GM12891 (cell line): ENCODE measurements at regions not wholly inside any gene's neighbourhood (a gene's known extent, or its start where the extent isn't known, plus 50 kb on each side); places are given as distances from the start of the nearest gene placed in this dataset.
"Not testable (repeated sequence)": the region's sequence is repeated elsewhere in the genome, so short reads cannot be mapped to it uniquely, and the experiment has no call there.

Experiments
- DNase-seq: peaks from one replicate; pipeline ENCODE4 v3.0.0; 2011; ENCODE audit warnings: low spot score; ENCODE audit not compliant: insufficient read length
- FAIRE-seq: peaks from 2 replicates; lab custom pipeline; 2011; peaks lifted over from hg19 to GRCh38; lab: Jason Lieb, UNC
- PAX5 ChIP-seq: IDR thresholded peaks from 2 replicates; pipeline ENCODE4 v1.6.1; 2011; ENCODE audit warnings: low read length, moderate library complexity, mild to moderate bottlenecking; ENCODE audit not compliant: insufficient read depth, severe bottlenecking
- POLR2A ChIP-seq: IDR thresholded peaks from 2 replicates; pipeline ENCODE4 v1.6.1; 2011; ENCODE audit warnings: low read depth, low read length, control low read depth
- POLR2AphosphoS5 ChIP-seq: IDR thresholded peaks from 2 replicates; pipeline ENCODE4 v1.6.1; 2011; ENCODE audit warnings: low read depth, low read length, control low read depth
- POU2F2 ChIP-seq: IDR thresholded peaks from 2 replicates; pipeline ENCODE4 v1.6.1; 2011; ENCODE audit warnings: low read depth, mild to moderate bottlenecking, control low read depth, low read length, moderate library complexity
- SPI1 ChIP-seq: IDR thresholded peaks from 2 replicates; pipeline ENCODE4 v1.6.1; 2011; ENCODE audit warnings: low read depth, low read length, control low read depth
- TAF1 ChIP-seq: IDR thresholded peaks from 2 replicates; pipeline ENCODE4 v1.6.1; 2011; ENCODE audit warnings: low read depth, low read length, control low read depth

GRCh38 chr5:13217636-13218035 is 726.9 kb downstream of the DNAH5 start:
- no peak for TF ChIP-seq POLR2A
- TF ChIP-seq PAX5, result no peak
- no peak for TF ChIP-seq TAF1
- no peak for TF ChIP-seq POLR2AphosphoS5
- no peak for TF ChIP-seq POU2F2
- no peak for TF ChIP-seq SPI1
- DNase-seq (no peak), FAIRE-seq (no peak)

GRCh38 chr5:13215806-13216205 is 728.7 kb downstream of the DNAH5 start:
- no peak for FAIRE-seq

GRCh38 chr5:13215370-13215769 is 729.1 kb downstream of the DNAH5 start:
- TF ChIP-seq PAX5 (no peak), POLR2A (no peak)
- DNase-seq (no peak), FAIRE-seq (no peak)

More at GRCh38 chr5:13215806-13216205, 728.7 kb downstream of the DNAH5 start:
- TF ChIP-seq POLR2AphosphoS5, result no peak
- no peak for TF ChIP-seq TAF1
- no peak for TF ChIP-seq SPI1
- no peak for TF ChIP-seq POU2F2
- TF ChIP-seq PAX5, result no peak
- no peak for DNase-seq

GRCh38 chr5:13214182-13214581 is 730.3 kb downstream of the DNAH5 start:
- TF ChIP-seq POU2F2 (no peak), SPI1 (no peak), POLR2AphosphoS5 (no peak)
- no peak for DNase-seq
- no peak for FAIRE-seq

- TF ChIP-seq TAF1, result no peak
- no peak for TF ChIP-seq PAX5
- TF ChIP-seq SPI1, result no peak
- TF ChIP-seq POLR2AphosphoS5, result no peak
- TF ChIP-seq POU2F2, result no peak
- no peak for TF ChIP-seq POLR2A
- FAIRE-seq, result no peak
- no peak for DNase-seq
These were observed 731.6 kb downstream of the DNAH5 start for GRCh38 chr5:13212886-13213285.

GRCh38 chr5:13211064-13211463 is 733.4 kb downstream of the DNAH5 start:
- no peak for FAIRE-seq
- no peak for DNase-seq
- TF ChIP-seq SPI1, result no peak
- no peak for TF ChIP-seq POLR2A
- TF ChIP-seq TAF1, result no peak
- TF ChIP-seq PAX5, result no peak
- no peak for TF ChIP-seq POLR2AphosphoS5
- no peak for TF ChIP-seq POU2F2

GRCh38 chr5:13207112-13207511 is 737.4 kb downstream of the DNAH5 start:
- FAIRE-seq, result no peak
- TF ChIP-seq TAF1 (no peak), POLR2A (no peak), SPI1 (no peak), POU2F2 (no peak)
- DNase-seq, result no peak

GRCh38 chr5:13201022-13201421 is 743.5 kb downstream of the DNAH5 start:
- DNase-seq, result no peak
- no peak for FAIRE-seq
- TF ChIP-seq SPI1, result no peak
- no peak for TF ChIP-seq PAX5
- no peak for TF ChIP-seq POLR2AphosphoS5
- no peak for TF ChIP-seq POLR2A
- no peak for TF ChIP-seq TAF1
- TF ChIP-seq POU2F2, result no peak

GRCh38 chr5:13198226-13198625 is 746.3 kb downstream of the DNAH5 start:
- FAIRE-seq, DNase-seq: not testable (repeated sequence)

- FAIRE-seq, result no peak
- no peak for DNase-seq
- no peak for TF ChIP-seq SPI1
- TF ChIP-seq POU2F2, result no peak
These were observed 755.0 kb downstream of the DNAH5 start for GRCh38 chr5:13189532-13189931.

- DNase-seq (no peak), FAIRE-seq (no peak)
- TF ChIP-seq POU2F2 (no peak), PAX5 (no peak), POLR2AphosphoS5 (no peak), SPI1 (no peak), TAF1 (no peak), POLR2A (no peak)
These were observed 756.1 kb downstream of the DNAH5 start for GRCh38 chr5:13188371-13188770.
